ENCODE measurements at regions not wholly inside any gene's neighbourhood (a gene's known extent, or its start where the extent isn't known, plus 50 kb on each side); places are given as distances from the start of the nearest gene placed in this dataset.

GRCh38 chr21:15144026-15144425 lies 79.2 kb upstream of the NRIP1 start:
- TF ChIP-seq REST (IDR thresholded peaks at IDR 0.05; ENCODE audit: low read depth, low read length) (no peak), BHLHE40 (IDR thresholded peaks at IDR 0.05; ENCODE audit: borderline replicate concordance in 1 of 2, low read depth in 2 of 2, low read length in 1 of 2) (no peak)
